Muscle of arm (tissue), 1 donor: ENCODE measurements at regions not wholly inside any gene's neighbourhood (a gene's known extent, or its start where the extent isn't known, plus 50 kb on each side); places are given as distances from the start of the nearest gene placed in this dataset.
"Not testable (repeated sequence)": the region's sequence is repeated elsewhere in the genome, so short reads cannot be mapped to it uniquely, and the experiment has no call there.

Experiments
- DNase-seq: peaks from one replicate; pipeline ENCODE4 v3.0.0-alpha.2; 2013

DNA sequence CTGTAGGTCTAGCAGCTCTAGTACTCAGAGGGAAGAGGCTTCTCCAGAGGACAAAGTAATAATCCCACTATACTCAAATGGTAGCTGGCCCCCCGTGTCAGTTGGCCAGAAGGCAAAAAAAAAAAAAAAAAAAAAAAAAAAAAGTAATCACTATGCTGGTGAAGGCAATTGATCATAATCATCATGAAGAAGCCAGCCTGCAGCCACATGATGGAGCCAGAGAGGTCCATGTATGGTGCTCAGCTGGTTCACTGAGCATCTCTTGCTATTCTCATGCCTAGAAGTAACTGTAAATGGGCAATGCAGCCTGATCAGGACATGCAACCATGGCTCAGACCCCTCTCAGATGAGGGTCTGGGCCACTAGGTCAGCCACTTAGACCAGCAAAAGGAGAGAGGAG, 378.8 kb downstream of the MED13L start:
- DNase-seq, result no peak

DNA sequence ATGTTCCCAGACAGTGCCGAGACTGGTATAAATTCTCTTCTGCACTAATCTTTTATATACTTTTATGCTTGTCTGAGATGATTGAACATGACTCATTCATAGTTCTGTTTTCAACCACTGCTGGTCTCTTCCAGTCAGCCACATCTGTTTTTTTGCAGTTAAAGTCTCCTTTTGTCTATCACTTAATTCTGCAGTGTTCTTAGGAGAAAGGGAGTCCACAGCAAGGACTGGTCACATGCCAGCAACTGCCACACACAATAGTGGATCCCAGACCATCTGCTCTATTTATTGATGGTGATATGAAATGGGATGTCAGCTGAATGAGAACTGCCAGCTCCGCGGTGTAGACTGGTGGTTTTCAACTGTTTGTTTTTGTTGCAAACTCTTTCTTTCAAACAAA, 379.8 kb downstream of the MED13L start:
- DNase-seq, result no peak

DNA sequence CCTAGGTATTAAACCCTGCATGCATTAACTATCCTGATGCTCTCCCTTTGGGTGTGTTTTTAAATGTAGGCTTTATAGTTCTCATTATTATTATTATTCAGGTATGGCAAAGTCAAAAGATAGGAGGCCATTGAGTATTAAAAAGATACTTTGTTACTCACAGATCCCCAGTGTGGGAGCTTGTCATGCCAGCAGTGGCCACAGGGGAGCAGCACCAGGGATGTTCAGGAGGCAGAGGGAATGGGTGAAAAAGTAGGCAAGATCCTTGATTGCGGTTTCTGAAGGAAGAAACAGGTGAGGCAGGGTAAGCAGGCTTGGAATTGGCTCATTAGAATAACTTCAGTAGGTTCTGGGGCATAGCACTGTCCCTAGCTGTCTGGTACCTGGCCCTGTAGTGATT, 382.2 kb downstream of the MED13L start:
- DNase-seq, result no peak

DNA sequence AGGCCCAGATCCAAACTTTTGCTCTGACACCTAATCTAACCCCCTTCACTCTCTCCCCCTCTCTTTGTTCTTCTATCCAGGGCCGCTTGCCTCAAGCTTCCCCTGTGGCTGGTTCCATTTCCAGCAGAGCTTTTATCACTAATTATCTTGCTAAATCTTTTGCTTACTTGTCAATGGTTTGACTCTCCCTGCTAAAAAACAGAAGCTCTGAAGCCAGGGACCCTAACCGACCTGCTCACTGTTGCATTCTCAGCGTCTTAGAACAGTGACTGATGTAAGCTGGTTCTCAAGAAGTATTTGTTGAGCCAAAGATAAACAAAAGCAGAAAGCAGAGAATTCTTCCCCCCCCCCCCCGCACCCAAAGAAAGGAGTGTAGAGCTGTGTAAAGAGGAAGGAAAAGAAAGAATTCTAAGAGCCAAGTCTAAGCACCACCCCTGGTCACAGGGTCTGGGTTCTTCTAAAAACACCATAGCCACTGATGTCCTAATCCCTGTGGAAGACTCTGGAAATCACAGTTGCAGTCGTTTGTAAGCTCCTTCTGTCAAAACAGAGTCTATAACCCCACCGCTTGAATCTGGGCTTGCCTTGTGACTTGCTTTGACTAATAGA, 385.8 kb downstream of the MED13L start:
- no peak for DNase-seq

DNA sequence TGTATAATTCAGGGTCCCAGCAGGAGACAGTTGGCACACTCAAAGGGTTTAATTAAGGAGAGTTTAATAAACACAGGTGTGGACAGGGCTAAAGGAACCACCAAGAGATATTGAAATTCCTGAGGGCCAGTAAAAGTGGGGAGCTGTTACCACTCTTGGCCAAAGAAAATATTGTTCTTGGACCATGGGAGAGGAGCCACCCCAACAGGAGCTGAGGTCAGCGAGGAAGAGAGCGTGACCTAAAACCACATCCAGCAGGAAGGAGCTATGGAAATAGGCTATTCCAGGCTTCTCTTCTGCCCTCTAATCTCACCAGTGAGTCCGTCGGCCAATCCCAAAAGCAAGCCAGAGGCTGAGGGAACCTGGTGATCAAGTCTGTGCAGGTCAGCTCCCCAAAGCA, 390.8 kb downstream of the MED13L start:
- DNase-seq, result no peak

DNA sequence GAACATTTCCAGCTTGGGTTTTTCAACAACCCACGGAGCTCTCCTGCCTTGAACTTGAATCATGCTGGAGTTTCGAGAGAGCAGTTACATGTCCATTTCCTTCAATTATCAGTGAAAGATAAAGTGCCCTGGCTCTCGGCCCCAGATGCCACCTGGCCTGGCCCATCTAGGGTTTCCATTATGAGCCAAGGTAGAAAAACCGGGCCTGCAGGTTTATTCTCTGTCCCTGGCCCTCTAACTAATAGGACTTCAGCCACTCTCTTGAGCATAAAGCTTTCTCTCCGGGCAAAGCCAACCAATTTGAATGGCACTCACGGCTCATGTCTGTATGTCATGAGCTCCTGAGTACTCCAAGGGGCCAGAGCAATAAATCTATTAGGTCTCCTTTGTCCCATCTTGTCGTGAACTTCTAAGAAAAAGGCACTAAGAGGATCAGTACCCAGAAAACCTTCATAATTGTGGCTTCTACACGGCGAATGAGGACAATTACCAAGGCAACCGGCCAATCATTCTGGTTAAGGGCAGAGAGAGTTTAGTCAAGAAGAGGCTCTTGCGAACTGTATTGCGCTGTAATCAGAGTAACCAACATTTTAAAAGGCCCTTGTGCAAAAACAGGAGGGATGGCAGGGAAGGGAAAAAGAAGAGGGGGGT, 392.3 kb downstream of the MED13L start:
- DNase-seq, result no peak

DNA sequence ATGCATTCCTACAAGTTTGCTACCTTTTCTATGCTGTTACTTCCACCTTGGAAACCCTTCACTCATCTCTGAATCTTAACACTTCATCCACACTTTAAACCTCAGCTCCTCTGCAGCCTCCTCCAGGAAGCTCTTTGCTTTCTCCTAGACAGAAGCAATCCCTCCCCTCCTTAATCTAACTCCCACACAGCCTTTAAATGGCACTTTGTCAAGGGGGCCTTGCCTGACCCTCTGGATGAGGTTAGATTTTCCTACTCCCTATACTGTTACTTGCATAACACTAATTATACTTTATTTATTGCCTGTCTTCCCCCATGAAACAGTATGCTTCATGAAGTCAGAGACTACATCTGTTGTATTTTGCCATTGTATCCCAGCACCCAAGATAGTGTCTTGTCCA, 394.6 kb downstream of the MED13L start:
- no peak for DNase-seq

DNA sequence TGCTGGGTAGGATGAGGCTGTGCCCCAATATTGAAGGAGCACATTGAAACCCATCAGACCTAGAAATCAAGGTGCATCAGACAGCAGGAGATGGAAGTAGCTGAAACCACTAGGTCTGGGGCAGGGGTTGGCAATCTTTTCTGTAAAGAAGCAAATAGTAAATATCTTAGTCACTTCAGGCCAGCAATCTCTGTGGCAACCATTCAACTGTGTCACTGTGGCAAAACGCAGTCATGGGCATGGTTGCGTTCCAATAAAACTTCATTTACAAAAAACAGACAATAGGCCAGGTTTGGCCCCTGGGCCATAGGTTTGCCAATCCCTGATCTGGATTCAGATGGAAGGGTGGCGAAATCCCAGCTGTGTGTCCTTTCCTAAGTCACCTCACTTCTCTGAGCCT, 397.3 kb downstream of the MED13L start:
- DNase-seq, result no peak

DNA sequence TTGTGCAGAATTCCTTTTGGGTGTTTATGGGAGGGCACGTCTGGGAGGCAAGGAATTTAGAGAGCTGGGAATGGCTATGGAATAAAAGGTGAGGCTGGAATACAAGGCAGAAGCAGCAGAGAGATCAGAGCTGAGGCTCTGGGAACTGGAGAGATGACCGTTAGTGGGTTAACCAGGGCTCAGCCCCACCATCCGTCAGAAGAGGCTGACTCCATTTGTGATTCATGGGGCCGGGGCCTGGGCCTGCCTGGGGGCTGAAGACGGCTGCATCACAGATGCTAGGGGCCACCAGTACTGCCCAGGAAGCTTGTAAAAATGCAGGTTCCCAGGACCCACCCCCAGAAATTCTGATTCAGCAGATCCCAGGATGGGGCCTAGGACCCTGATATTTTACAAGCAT, 398.1 kb downstream of the MED13L start:
- DNase-seq, result no peak

DNA sequence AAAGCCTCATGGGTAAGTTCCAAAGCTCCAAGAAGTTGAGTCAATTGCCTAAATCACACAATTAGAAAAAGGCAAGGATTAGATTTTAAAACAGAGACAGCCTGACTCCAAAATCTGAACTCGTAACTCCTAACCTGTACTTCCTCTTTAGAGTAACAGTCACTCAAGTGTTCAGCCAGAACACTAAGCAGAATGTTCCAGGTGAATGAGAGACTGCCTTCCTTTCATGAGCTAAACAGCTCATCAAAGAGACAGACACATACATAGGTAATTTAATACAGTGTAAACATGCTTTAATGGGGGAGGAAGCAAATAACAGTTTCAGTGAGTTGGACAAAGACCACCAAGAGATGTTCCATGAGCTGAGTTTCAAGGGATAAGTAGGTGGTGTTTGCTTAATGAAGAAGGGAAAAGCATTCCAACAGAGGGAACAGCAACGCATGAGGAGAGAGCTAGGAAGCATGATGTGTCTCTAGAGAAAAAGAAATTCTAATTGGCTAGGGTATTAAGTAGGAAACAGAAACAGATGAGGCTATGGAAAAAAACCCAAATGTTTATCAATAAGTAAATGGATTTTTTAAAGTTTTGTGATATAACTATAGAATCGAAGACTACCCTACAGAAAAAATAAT, 403.9 kb downstream of the MED13L start:
- DNase-seq, result no peak

DNA sequence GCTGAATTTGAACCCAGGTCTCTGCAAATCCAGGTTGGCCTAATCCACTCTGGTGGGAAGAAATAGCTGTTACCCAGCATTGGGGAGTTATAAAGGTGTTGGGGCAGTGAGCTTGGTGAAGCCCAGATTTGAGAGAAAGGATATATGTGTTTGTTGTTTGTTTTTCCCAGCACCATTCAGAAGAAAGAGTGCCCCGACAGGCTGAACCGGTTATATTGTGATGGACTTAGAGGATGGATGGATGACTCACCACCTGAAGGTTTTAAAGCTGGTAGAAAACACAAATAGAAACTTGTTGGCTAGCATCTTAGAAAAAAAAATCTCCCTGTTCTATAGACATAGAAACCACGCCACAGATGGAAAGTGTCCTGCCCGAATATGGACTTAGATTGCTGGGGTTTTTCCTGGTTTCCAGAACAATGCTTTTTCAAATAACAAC, 404.6 kb downstream of the MED13L start:
- DNase-seq, result no peak

DNA sequence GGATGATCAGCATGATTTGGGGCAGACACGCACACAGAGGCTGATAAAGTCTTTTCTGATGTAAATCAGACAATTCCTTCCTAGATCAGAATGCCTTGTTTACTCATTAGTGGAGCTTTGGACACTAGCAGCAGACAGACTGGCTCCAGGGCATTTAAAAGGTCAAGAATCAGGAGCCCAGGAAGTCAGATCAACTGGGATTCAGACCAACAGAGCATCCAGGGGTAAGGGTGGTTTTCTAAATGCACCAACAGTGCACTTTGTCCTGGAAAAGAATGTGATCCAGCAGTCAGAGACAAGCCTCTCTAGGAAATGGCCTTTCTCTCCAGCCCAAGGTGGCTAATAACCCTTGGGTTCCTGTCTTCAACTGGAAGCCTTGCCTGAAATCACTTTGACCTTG, 405.3 kb downstream of the MED13L start:
- DNase-seq, result no peak

DNA sequence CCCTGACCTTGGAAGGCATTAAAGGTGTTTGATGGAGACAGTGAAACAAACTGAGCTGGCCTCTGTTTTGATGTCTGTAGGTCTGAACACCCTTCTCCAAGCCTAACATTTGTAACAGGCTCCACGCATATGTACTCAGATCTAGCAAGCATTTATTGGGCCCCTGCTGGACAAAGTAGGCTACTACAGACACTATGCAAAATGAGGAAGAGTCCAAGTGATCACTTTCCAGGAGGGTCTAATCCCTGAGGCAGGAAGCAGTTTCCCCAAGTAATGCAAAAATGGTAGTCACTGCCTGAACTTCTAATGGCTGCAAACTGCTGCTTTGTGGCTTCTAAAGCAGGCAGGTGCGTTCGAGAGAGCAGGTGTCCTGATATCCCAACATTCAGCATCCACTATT, 405.8 kb downstream of the MED13L start:
- DNase-seq, result no peak

DNA sequence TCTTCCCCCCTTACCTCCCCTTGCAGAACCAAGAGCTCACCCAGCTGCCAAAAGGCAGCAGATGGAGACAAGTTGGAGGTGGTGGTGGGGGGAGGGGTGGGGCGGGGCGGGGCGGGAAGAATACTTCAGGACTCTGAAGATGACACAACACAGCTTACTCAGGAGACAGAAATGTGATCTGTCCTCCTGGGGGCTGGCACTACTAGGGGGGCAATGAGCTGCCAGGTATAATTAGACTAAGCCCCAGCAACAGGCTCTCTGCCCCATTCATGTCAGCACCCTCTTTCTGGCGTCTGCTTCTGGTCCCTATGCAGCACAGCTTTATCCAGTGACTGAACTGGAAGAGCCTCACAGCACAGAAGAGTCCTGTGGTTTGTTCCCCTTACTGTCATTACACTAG, 407.0 kb downstream of the MED13L start:
- no peak for DNase-seq

DNA sequence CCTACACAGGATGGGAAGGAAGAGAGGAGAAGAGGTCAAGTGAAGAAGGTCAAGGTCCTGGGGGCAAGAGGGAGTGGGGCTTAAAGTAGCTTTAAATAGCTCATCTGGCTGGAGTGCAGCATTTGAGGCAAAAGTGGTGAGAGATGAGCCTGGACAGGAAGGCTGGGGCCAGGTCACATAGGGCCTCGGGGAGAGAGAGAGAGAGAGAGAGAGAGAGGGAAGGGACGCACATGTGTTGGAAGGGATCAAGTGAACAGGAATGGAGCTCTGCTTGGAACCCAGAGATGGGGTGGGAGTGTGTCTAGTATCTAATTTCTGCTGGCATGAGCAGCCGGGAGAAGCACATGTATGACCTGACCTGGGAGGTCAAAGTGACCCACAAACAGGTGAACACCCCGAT, 407.5 kb downstream of the MED13L start:
- DNase-seq, result no peak

DNA sequence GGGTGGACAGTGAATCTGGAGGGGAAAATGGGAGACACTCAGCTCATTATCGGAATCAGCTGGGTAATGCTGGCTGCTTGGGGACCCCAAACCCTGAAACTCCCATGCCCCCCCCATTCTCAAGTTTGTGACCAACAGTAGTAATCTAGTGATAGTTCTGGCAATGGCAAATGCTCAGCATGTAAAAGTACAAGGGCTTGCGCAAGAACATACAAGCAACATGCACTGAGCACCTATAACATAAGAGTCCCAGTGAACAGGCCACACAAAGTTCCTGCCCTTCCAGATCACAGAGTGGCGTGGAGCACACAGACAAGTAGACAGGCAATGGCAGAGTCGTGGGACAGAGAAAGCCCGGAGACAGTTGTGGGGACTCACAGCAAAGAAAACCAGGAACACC, 407.9 kb downstream of the MED13L start:
- DNase-seq, result no peak

DNA sequence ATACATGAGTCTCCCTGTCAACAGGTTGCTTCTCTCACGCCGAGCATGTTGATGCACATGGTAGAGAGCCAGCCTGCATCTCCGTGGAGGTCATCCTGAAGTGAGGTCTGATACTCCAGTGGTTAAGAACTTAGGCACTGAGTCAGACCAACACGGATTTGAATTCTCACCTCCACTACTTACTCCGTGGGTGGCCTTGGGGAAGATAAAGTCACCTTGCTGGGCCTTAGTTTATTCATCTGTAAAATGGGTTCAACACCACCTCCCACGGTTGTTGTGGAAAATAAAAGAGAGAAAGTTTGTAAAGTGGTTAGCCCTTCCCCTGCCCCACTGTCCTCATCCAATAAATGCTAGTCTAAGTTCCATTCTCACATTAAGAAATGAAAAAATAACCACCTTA, 408.9 kb downstream of the MED13L start:
- no peak for DNase-seq

DNA sequence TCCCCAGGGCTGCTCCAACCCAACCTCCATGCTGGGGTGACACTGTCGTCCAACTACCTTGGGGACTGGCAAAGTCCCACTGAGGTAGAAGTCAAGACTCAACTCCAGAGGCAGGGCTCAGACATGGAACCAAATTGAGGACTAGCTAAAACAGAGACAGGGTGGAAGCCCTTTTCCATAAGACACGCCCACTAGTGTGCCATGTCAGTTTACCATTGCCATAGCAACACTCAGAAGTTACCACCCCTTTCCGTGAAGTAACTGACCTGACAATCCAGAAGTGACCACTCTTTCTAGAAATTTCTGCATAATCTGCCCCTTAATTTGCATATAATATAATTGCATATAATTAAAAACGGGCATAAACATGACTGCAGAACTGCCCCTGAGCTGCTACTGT, 409.6 kb downstream of the MED13L start:
- no peak for DNase-seq

DNA sequence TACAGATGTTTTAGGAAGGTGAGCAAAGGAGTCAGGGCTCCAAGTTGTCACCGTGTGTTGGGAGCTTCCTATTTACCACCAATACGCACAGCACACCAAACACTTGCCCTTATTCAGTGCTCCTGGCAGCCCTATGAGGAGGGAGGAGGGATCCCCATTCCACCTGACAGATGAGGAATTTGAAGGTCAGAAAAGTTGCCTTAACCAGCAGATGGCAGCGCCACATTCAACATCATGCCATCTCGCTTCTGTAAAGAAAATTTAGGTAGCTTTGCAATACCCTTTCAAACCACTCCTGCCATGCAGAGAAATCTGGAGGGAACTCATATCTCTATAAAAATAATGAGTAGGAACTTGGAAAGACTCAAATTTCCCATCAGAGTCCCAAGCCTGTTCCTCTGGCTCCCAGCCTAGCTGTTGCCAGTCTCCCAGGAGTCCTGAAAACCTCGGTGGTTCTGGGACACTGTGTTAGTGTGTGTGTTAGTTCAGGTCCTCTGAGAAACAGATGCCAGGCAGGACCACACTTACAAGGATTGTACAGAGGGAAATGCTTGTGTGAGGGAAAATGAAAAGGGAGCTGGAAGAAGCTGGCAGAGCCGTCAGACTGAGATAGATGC, 410.5 kb downstream of the MED13L start:
- no peak for DNase-seq

DNA sequence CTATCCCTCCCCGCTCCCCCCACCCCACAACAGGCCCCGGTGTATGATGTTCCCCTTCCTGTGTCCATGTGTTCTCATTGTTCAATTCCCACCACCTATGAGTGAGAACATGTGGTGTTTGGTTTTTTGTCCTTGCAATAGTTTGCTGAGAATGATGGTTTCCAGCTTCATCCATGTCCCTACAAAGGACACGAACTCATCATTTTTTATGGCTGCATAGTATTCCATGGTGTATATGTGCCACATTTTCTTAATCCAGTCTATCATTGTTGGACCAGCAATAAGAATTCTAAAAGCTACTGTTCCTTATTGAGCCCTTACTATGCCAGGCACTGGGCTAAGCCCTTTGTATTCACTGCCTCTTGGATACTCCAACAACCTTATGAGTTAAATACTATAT, 411.2 kb downstream of the MED13L start:
- not testable (repeated sequence) for DNase-seq

DNA sequence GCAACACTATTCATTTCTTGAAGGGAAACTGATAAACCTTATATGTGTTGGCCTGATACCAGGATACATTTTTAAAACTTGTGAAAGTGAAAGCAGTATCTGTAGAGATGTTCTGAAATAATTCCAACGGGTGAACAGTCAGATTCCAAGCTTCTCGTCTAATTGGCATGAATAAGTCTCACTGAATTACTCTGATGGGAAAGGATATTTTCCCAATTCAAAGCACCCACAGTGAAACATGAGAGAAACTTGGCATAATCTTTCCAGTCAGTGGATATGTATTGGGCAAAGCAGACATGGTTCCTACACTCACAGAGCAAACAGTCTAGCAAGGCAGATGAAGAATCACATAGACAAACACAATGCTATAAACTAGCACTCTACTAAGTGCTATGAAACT, 413.1 kb downstream of the MED13L start:
- no peak for DNase-seq

DNA sequence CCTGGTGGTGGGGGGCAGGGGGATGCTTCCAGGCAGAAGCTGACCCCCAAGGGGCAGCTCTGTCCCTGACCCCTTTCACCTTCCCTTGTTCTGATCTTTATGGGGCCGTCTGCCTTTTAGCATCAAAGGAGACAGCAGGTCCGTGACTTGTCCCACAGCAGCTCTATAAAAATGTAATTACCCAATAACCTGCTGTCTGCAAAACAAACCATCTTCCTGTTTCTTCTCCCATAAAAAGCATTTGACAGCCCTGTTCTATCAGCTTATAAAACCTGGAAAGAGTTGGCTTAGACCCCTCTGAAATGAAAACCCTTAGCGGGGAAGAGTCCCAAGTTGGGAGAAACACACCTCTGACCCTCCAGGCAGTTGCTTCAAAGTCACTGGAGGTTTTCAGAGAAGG, 416.9 kb downstream of the MED13L start:
- DNase-seq, result no peak

DNA sequence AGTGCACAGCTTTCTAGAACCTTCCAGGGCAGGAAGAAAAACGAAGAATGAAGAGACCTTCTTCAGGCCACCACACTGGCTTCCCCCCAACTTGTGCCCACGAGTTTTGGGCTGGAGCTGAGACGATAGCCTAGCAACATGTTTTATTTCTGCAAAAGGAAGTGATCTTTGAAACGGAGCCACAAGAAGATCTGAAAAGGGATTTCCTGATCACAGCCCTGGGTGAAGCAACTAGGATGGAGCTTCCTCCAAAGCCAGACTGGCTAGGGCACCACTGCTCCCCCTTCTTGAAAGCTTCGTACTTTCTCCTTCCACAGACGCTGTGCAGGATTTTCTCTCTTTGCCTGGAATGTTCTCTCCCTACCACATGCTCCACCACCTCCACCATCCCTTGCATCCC, 418.3 kb downstream of the MED13L start:
- DNase-seq, result no peak
